Renal cortical epithelial cell (primary cell): ENCODE measurements at regions not wholly inside any gene's neighbourhood (a gene's known extent, or its start where the extent isn't known, plus 50 kb on each side); places are given as distances from the start of the nearest gene placed in this dataset.
"Not testable (repeated sequence)": the region's sequence is repeated elsewhere in the genome, so short reads cannot be mapped to it uniquely, and the experiment has no call there.

Experiments used
- DNase-seq: peaks from one replicate; pipeline ENCODE4 v3.0.0-alpha.2; 2011; ENCODE audit warnings: low read depth

- DNase-seq: no peak
Measured at GRCh38 chr20:22690616-22691179, 106.3 kb upstream of the FOXA2 start.

GRCh38 chr20:22691369-22692118 lies 107.2 kb upstream of the FOXA2 start:
- DNase-seq: peak; percentile 45

GRCh38 chr20:22692119-22692475 lies 107.7 kb upstream of the FOXA2 start:
- DNase-seq: no peak

- not testable (repeated sequence) for DNase-seq
Measured at GRCh38 chr20:22692620-22693019, 108.2 kb upstream of the FOXA2 start.

- no peak for DNase-seq
Measured at GRCh38 chr20:22696759-22697158, 112.4 kb upstream of the FOXA2 start.

- no peak for DNase-seq
Measured at GRCh38 chr20:22698259-22698842, 114.0 kb upstream of the FOXA2 start.

- no peak for DNase-seq
Measured at GRCh38 chr20:22699396-22699795, 115.0 kb upstream of the FOXA2 start.

GRCh38 chr20:22700367-22700766 lies 116.0 kb upstream of the FOXA2 start:
- no peak for DNase-seq

GRCh38 chr20:22701679-22702308 lies 117.4 kb upstream of the FOXA2 start:
- DNase-seq: no peak

- DNase-seq: no peak
Measured at GRCh38 chr20:22703843-22704242, 119.5 kb upstream of the FOXA2 start.

- DNase-seq: no peak
Measured at GRCh38 chr20:22711971-22712755, 127.8 kb upstream of the FOXA2 start.

GRCh38 chr20:22716821-22717351 lies 132.5 kb upstream of the FOXA2 start:
- no peak for DNase-seq

- DNase-seq: no peak
Measured at GRCh38 chr20:22717466-22717865, 133.1 kb upstream of the FOXA2 start.

- DNase-seq: no peak
Measured at GRCh38 chr20:22719167-22719591, 134.8 kb upstream of the FOXA2 start.

- no peak for DNase-seq
Measured at GRCh38 chr20:22720206-22720605, 135.8 kb upstream of the FOXA2 start.

- DNase-seq: no peak
Measured at GRCh38 chr20:22722811-22723210, 138.4 kb upstream of the FOXA2 start.

- DNase-seq: peak; percentile 14
Measured at GRCh38 chr20:22723659-22724058, 139.3 kb upstream of the FOXA2 start.

- peak; percentile 10 for DNase-seq
Measured at GRCh38 chr20:22728146-22728745, 143.9 kb upstream of the FOXA2 start.

GRCh38 chr20:22729180-22729579 lies 144.8 kb upstream of the FOXA2 start:
- DNase-seq: peak; percentile 38

- DNase-seq: no peak
Measured at GRCh38 chr20:22729616-22730236, 145.4 kb upstream of the FOXA2 start.

- no peak for DNase-seq
Measured at GRCh38 chr20:22732751-22733150, 148.4 kb upstream of the FOXA2 start.
